COR-L47 (cell line): ENCODE measurements at regions not wholly inside any gene's neighbourhood (a gene's known extent, or its start where the extent isn't known, plus 50 kb on each side); places are given as distances from the start of the nearest gene placed in this dataset.

Experiments used
- DNase-seq: peaks from one replicate; lab custom pipeline; 2025; lab: John Stamatoyannopoulos, UW

DNA sequence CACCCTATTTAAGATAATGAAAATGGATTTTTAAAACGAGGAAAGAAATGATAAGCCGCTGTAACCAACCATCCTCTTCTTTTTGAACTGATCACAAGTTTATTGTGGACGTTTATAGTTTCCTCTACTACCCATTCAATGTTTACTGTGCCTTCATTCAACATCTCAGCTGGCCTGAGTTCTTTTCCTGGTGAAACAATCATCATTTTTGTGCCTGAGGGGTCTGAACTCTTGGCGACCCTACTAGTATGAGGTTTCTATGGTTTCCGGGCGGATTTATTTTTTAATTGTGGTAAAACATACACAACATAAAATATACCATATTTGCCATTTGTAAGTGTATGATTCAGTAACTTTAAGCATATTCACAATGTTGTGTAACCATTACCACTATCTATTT is 100.7 kb downstream of the SPRY1 start:
- DNase-seq = no peak

DNA sequence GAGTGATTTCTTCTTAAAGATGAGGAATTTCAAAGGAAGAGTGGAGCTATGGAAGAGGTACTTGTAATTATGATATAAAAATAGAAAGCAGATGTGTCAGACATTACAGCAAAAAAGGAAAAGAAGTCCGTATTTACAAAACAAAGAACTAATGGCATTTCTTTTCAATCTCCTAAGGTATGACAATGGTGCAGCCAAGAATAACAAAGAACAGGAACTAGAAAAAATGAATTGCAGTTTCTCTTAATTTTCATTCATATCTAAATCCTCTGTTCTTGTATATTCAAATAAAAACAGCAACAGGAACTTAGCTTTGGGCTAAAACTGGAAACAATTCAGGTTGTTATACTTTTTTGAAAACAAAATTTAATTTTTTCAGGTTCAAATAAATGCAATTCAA is 105.1 kb downstream of the SPRY1 start:
- DNase-seq = no peak

DNA sequence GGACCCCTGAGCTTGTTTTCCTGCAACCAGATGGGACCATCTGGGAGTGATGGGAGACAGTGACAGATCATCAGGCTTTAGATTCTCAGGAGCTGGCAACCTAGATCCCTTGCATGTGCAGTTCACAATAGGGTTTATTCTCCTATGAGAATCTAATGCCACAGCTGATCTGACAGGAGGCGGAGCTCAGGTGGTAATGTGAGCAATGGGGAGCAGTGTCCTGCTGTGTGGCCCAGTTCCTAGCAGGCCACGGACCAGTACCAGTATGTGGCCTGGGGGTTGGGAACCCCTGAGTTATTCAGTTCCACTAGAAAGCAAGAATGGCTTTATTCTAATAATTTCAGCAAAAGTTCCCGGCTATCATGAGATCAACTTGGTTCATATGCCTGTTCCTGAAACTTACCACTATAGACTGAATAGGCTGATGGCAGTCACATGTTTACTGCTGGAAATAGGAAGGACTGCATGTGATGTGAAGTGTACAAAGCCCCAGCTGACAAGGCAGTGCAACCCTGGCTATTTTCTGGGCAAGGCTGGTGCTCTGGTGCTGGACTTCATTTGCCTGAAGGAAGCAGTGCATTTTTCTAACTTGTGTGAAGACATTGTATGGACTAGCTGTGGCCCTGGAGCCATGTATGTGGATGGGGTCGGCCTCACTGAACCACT is 107.2 kb downstream of the SPRY1 start:
- DNase-seq = no peak

DNA sequence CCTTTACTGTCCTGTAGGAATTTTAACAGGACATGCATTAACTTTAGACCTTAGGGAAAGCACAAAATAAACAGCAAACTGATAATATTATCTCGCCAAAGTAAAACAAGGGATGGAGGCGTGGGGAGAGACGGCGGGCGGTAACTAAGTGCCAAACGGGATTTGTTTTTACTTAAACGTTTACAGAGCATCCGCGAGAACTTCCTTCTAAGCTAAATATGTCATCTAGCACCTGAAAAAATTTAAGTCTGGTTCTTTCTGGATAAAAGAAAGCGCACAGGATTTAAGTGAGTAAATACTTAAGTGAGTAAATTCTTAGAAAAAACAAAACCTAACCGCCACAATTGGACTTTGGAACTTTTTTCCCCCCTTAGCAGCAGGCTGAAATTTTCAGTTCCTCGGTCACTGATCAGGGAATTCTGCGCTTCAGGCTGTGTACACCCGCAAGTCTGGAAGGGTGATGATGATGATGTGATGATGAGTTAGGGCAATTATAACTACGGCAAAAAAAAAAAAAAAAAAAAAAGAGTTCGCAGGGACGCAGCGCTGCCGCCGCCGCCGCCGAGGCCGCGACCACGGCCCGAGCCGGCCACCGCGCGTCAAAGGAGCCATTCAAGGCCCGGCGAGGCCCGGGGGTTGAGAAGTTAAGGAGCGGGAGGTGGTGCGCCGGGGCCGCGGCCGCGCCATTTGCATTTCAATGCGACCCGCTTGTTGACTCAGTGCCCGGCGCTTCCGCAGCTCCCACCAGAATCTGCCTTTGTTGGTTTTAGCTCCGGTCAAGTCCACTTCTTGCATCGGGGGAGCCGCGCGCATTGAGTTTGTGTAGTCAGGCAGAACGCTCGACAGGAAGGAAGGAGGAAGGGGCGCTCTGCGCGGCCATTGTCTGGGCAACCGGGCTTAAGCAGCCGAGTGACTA is 108.8 kb downstream of the SPRY1 start:
- peak; percentile 88 for DNase-seq

DNA sequence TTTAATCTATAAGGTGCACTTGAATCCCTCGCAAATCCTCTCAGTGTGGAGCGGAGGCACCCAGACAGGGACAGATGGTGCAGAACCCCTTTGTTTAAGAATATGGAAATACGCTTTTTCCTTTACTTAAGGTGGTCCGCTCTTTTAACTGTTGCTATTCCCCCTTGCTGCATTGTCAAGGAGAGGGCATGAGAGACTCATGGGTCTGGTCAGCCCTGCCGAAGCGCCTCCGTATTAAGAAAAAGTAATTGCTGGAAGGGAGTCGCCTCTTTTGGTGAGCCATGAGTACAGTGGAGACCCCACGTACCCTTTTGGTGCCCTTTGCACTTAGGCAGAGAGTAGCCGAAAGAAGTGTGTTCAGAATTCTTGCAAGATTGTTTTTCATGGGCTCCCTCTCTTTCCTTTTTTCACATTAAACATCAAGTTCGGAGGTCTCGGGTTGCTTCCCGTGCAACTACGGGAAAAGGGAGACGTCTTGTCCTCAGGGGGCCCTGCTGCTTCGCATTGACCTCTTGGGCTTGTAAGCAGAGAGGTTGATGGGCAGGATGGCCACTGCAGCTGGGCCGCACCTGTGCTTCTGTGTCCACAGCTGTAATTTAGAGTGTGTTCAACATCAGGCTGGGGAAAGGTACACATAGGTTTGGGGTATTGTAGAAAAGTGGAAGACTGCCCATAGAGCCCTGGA is 109.6 kb downstream of the SPRY1 start:
- no peak for DNase-seq

DNA sequence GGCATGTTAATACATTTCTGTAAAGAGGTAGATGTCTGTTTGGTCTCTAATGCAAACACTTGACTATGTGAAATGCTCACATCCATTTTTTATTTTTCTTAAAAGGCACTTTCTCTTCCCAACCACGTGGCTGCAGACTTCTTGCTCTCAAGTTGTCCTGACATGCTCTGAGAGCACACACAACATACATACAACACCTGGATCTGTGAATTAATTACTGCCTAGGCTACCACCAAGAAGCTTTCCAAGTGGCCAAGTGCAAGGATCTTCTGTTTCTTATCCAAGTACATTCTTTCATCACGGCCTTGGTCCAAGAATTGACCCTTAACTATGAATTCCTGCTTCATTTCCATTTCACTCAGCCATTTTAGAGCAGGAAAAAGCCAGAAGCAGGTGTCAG is 110.8 kb downstream of the SPRY1 start:
- DNase-seq = peak; percentile 9

DNA sequence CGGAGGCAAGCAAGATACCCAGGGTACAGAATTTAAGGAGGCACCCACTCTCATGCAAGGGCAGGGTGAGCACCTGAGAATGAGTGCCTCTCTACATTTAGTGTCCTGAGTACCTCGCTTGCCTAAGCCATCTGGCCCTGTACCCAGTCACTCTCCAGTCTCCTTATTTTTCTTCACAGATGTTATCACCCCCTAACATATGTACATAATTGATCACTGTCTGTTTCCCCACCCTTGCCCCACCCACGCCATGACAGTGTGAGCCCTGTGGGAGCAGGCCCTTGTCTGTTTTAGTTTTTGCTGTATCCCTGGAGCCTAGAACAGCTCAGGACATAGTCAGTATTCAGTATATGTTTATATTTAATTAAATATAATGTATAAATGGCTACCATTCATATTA is 113.6 kb downstream of the SPRY1 start:
- DNase-seq = no peak

DNA sequence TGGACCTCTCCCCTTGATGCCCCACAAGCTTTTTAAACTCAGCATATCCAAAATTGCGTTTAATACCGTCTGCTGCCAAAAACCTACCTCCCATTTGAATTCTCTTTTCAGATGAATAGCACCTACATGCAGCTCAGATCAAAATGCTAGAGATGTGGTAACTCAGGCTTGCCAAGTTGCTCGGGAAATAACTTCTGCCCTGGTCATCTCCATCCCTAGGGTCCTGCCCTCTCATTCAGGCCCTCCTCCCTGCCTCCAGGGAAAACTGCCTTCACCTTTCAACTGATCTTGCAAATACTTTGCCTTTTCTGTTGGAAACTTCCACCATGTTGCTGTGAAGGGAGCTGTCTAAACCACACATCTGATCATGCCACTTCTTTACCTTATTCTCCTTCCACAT is 114.1 kb downstream of the SPRY1 start:
- no peak for DNase-seq

DNA sequence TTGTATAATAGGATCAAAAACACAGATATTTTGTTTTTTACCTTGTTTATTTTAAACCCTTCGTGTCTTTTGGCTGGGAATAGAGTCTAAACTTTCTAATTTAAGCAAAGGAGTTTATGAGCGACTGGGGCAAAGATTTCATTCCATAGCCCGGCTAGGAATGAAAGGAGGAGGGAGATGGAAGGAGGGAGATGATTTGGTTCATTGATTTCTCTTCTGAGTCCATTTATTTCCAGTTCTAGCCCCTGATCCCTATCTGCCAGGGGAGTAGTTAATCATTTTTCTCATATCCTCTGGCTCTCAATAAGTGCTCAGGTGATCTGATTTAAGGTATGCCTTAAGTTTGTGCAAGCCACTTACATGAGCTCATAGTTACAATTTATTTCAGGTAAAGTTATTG is 120.0 kb downstream of the SPRY1 start:
- DNase-seq = no peak

DNA sequence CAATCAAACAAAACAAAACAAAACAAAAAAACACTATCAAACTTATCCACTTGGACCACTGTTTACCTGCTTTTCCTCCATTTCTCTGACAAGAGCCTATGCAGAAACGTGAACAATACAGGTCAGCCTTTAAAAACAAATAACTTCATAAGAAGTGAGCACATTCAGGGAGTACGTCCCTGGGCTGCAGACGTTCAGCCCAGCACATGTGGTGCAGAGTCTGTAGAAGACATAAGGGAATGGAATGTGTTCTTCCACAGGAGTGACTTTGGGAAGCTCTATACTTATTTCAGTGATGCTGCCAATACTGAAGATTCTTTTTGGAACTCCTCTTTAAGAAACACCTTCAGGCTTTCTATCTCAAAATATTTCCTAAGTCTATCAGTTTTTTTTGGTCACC is 120.6 kb downstream of the SPRY1 start:
- no peak for DNase-seq

DNA sequence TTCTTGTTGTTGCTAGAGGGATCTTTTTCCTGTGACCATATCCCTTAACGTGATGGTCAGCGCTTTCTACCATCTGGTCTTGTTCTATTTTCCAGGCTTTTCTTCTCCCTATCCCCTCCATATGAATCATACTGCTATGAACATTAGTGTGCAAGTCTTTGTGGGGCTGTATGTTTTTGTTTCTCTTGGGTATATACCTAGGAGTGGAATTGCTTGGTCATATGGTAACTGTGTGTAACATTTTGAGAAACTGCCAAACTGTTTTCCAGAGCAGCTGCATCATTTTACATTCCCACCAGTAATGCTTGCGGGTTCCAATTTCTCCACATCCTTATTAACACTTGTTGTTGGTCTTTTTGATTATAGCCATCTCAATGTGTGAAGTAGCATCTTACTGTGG is 121.4 kb downstream of the SPRY1 start:
- DNase-seq = no peak

DNA sequence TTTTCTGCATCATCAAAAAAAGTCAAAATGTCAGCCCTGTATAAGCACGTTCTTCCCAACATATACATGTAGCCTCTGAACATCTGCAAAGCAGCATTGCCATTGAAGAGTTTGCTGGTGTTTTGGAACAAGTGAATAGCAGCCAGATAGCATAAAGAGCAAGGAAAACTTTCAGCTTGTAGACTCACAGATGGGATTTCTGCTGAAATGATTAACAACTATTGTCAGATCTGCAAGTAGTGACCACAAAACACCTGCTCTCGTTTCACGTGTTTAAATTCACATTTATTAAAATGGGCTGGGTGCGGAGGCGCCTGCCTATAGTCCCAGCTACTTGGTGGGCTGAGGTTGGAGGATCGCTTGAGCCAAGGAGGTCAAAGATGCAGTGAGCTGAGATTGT is 123.7 kb downstream of the SPRY1 start:
- DNase-seq = no peak

DNA sequence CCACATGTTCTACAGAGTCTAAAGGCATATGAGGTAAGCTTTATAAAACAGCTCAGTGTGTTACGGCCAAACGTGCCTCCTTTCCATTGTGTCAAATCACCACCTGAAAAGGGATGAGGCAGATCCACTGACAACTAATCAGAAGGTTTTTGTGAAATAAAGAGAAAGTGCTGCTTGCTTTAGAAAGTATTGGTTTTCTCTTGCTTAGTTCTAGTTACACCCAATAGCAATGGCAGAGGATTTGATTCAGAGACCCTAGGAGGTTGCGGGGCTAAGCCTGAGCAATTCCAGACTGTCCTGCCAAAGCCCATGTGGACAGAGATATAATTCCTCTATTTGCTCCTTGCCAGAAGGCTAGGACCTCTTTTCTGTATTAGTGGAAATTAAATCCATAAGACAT is 125.5 kb downstream of the SPRY1 start:
- no peak for DNase-seq

DNA sequence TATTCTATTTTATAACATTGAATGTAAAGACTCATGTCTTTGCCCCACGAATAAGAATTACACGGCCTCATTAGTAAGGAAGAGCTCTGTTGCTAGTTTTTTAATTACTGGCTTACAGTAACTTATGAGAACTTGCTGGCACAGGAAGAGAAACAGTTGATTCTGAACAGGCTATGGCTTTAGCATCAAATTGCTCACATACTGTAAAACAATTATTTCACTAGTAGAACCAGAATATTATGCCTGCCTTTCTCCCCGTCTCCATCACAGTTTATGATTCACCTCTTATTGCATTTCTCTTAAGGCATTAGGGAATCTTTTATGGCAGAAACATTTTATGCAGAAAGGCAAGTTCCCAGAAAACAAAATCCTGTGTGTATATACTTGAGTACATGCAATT is 126.1 kb downstream of the SPRY1 start:
- DNase-seq = no peak

DNA sequence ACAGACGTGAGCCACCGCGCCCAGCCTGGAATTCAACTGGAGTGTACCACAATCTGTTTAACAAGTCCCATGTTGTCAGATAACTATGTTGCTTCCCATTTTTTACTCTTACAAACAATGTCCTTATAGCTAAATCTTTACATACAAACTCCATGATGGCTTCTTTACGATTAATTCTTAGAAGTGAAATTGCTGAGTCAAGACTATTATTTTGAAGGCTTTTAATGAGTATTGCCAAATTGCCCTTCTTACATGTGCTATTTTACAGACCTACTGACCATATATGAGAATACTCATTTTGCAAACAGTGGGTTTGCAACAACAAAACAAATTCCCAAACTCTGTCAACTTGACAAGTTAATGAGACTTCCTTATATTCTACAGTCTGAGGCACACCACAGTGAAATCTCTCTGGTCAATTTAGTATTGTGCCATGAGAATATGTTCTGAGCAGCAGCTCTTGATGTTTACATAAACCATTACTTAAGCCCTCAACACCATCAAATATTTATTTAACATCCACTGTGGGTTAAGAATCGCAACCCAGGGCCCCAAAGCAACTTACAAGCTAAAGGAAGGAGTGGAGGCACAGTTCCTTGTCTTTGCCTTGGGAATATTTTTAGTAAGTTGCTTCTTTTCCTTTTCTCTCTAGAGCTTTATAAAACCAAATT is 128.5 kb downstream of the SPRY1 start:
- no peak for DNase-seq

DNA sequence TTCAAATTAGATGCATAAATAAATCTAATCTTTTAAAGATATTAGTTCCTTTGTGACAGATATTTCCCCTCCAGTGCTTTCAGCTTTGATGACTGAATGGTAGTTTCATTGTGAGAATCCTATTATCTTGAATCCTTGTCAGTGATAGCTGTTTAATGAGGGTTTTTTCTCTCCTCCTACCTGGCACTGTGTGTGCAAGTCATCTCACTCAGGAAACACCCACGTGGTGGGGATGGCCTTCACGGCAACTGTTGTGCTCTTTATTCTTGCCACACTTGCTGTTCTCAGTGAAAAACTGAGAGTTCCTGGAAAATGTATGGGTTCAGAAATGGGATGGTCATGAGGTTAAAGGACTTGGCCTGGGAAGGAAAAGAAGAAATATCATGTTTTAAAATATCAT is 129.9 kb downstream of the SPRY1 start:
- no peak for DNase-seq

DNA sequence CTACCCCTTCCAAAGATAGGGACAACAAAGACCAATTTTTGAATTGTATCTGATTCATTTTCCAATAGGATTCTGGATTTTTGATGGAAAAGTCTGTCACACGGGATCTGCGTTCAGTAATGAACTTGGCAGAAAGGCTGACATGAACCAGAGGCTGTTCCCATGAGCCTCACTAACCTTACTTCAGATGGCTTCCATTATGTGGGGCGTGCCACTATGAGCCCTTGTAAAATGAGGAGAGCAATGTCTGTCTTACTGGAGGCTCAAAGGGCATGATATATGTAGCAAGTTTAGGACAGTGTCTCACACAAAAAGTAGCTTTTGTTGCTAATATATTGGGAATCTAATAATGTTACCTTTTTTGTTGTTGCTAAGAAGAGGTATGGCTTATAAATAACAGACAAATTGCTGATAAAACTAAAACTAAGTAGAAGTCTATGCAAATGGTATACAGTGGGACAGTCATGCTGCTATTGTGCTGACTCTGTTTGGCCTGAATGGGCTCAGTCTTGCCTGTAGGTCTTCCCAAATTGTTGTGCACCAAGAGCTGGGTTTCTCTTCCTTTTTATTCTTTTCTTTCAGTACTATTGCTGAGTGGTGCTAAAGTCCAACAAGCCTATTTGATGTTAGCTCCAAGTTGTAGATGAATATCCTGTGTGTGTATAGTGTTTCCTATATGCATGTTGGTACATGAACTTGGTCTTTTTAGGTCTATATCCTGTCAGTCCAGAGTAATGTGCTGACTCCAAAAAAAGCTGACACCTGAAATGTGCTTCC is 132.1 kb downstream of the SPRY1 start:
- DNase-seq = no peak

DNA sequence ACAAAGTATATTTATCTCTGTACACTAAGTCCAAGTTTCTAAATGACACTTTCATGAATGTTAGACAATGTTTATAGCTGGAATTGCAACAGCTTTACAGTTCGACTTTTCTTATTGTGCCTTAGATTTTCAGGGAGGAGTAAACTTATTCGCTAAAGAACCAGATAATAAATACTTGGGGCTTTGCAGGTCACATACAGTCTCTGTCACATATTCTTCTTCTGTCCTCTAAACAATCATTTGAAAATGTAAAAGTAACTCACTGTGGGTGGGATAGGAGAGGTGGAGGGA is 132.6 kb downstream of the SPRY1 start:
- no peak for DNase-seq

DNA sequence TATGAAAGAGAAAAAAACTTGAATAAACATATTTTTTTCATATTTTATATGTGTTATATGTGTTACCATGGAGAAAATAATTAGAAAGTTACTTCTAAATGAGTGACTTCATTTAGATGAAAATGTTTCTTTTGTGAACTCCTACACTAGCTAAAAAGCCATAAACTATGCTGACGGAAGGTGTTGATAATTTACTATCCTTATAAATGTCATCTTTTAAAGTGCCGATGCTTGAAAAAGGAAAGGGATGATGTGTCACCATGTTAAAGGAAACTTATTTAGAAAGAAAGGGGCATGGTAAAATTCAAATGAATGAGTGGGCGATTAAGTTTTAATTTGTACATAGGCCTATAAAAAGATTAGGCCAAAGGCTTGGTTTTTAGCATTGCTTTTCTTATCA is 133.8 kb downstream of the SPRY1 start:
- no peak for DNase-seq

DNA sequence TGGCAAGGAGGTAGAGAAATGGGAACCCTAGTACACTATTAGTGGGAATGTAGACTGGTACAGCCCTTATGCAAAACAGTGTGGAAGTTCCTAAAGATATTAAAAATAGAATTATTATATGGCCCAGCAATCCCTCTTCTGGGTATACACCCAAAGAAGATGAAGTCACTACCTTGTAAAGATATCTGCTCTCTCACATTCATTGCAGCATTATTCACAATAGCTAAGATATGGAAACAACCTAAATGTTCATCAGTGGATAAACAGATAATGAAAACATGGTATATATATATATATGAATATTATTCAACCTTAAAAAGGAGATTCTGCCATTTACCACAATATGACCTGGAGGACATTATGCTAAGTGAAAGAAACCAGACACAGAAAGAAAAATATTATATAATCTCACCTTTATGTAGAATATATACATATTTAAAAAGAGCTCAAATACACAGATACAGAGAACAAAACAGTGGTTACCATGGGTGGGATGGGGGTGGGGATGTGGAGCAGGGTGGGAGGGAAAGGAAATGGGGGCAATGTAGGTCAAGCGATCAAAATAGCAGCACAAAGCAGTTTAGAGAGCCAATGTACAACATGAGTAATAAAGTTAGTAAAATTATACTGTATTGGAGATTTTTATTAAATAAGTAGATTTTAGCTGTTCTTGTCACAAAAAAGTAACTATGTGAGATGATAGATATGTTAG is 138.6 kb downstream of the SPRY1 start:
- DNase-seq = no peak

DNA sequence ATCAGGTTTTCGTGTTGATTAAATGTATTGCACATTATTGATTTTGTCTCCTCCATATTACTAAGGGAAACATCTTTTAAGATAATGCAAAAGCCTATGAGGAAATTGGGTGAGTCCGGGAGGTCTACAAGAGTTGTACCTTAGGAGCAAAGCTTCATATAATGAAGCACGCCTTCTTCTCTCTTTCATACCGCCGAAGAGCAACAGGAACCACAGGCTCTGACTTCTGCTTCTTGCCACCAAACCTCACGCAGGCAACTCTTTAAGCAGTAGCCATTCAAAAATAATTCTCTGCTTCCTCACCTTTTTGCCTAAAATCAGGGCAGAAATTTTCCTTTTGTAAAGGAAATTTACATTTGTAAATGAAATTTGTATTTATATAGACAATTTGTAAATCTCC is 139.6 kb downstream of the SPRY1 start:
- no peak for DNase-seq
